NCI-H524 (cell line): ENCODE measurements at regions not wholly inside any gene's neighbourhood (a gene's known extent, or its start where the extent isn't known, plus 50 kb on each side); places are given as distances from the start of the nearest gene placed in this dataset.

Source experiments
- DNase-seq, 2 experiments: peaks; one replicate each; lab custom pipeline; 2025; lab: John Stamatoyannopoulos, UW

GRCh38 chr11:43545610-43546009, 134.9 kb upstream of the HSD17B12 start:
- DNase-seq: no peak

- no peak for DNase-seq
Measured at GRCh38 chr11:43546561-43547429, 133.7 kb upstream of the HSD17B12 start.

GRCh38 chr11:43547430-43547831, 133.1 kb upstream of the HSD17B12 start:
- DNase-seq: no peak

- DNase-seq: no peak
Measured at GRCh38 chr11:43547889-43548381, 132.6 kb upstream of the HSD17B12 start.

GRCh38 chr11:43548916-43549315, 131.6 kb upstream of the HSD17B12 start:
- DNase-seq: no peak

- no peak for DNase-seq
Measured at GRCh38 chr11:43549624-43550023, 130.9 kb upstream of the HSD17B12 start.

- no peak for DNase-seq
Measured at GRCh38 chr11:43550714-43551113, 129.8 kb upstream of the HSD17B12 start.

GRCh38 chr11:43554148-43554473, 126.4 kb upstream of the HSD17B12 start:
- no peak for DNase-seq

- no peak for DNase-seq
Measured at GRCh38 chr11:43555186-43555585, 125.4 kb upstream of the HSD17B12 start.

- peak in 1 of 2 experiments; percentile 4 for DNase-seq
Measured at GRCh38 chr11:43555816-43556611, 124.5 kb upstream of the HSD17B12 start.

GRCh38 chr11:43556612-43557375, 123.7 kb upstream of the HSD17B12 start:
- DNase-seq: no peak

GRCh38 chr11:43557553-43558110, 122.9 kb upstream of the HSD17B12 start:
- no peak for DNase-seq

- no peak for DNase-seq
Measured at GRCh38 chr11:43558146-43558545, 122.4 kb upstream of the HSD17B12 start.

GRCh38 chr11:43558556-43559127, 121.9 kb upstream of the HSD17B12 start:
- no peak for DNase-seq

GRCh38 chr11:43561832-43562231, 118.7 kb upstream of the HSD17B12 start:
- DNase-seq: no peak

- DNase-seq: peak; percentile 3 to 36
Measured at GRCh38 chr11:43567396-43567975, 113.1 kb upstream of the HSD17B12 start.

- peak; percentile 5 to 41 for DNase-seq
Measured at GRCh38 chr11:43573233-43573632, 107.3 kb upstream of the HSD17B12 start.

GRCh38 chr11:43573873-43574272, 106.7 kb upstream of the HSD17B12 start:
- no peak for DNase-seq

- DNase-seq: no peak
Measured at GRCh38 chr11:43574411-43574810, 106.1 kb upstream of the HSD17B12 start.

GRCh38 chr11:43574949-43575912, 105.3 kb upstream of the HSD17B12 start:
- peak; percentile 50 to 65 for DNase-seq
